ENCODE measurements at regions not wholly inside any gene's neighbourhood (a gene's known extent, or its start where the extent isn't known, plus 50 kb on each side); places are given as distances from the start of the nearest gene placed in this dataset.

GRCh38 chr17:51499897-51500296 is 239.6 kb downstream of the UTP18 start:
- DNase-seq, result no peak

GRCh38 chr17:51500454-51500853 is 240.1 kb downstream of the UTP18 start:
- no peak for DNase-seq

GRCh38 chr17:51505450-51505849 is 245.1 kb downstream of the UTP18 start:
- no peak for DNase-seq

GRCh38 chr17:51507444-51507843 is 247.1 kb downstream of the UTP18 start:
- no peak for DNase-seq

GRCh38 chr17:51508048-51508447 is 247.7 kb downstream of the UTP18 start:
- no peak for DNase-seq

GRCh38 chr17:51510940-51511339 is 250.6 kb downstream of the UTP18 start:
- no peak for DNase-seq

- DNase-seq, result no peak
Observed at GRCh38 chr17:51512220-51512907, 252.0 kb downstream of the UTP18 start.

- DNase-seq, result no peak
Observed at GRCh38 chr17:51516924-51517323, 256.6 kb downstream of the UTP18 start.

- DNase-seq, result no peak
Observed at GRCh38 chr17:51524524-51524923, 264.2 kb downstream of the UTP18 start.

- DNase-seq, result no peak
Observed at GRCh38 chr17:51526507-51526906, 266.2 kb downstream of the UTP18 start.

- DNase-seq, result no peak
Observed at GRCh38 chr17:51527225-51527982, 267.1 kb downstream of the UTP18 start.

- DNase-seq, result no peak
Observed at GRCh38 chr17:51528111-51528510, 267.8 kb downstream of the UTP18 start.

GRCh38 chr17:51533219-51533618 is 272.9 kb downstream of the UTP18 start:
- DNase-seq, result no peak

- DNase-seq, result no peak
Observed at GRCh38 chr17:51533821-51534220, 273.5 kb downstream of the UTP18 start.

GRCh38 chr17:51536627-51537026 is 276.3 kb downstream of the UTP18 start:
- DNase-seq, result no peak

- DNase-seq, result no peak
Observed at GRCh38 chr17:51537996-51538550, 277.7 kb downstream of the UTP18 start.

- no peak for DNase-seq
Observed at GRCh38 chr17:51540151-51540550, 279.8 kb downstream of the UTP18 start.

GRCh38 chr17:51541215-51541614 is 280.9 kb downstream of the UTP18 start:
- no peak for DNase-seq

GRCh38 chr17:51546114-51546513 is 285.8 kb downstream of the UTP18 start:
- DNase-seq, result no peak

GRCh38 chr17:51548125-51548524 is 287.8 kb downstream of the UTP18 start:
- DNase-seq, result no peak

GRCh38 chr17:51555153-51555552 is 294.8 kb downstream of the UTP18 start:
- no peak for DNase-seq

GRCh38 chr17:51559778-51560177 is 299.4 kb downstream of the UTP18 start:
- no peak for DNase-seq

- DNase-seq, result no peak
Observed at GRCh38 chr17:51560398-51560797, 300.1 kb downstream of the UTP18 start.

GRCh38 chr17:51563961-51564360 is 303.6 kb downstream of the UTP18 start:
- no peak for DNase-seq
